GM23338 (cell line): ENCODE measurements at regions not wholly inside any gene's neighbourhood (a gene's known extent, or its start where the extent isn't known, plus 50 kb on each side); places are given as distances from the start of the nearest gene placed in this dataset.

Source experiments
- ATAC-seq: fragments of 200-7000 bp; cut with Tn5 transposase; 3 replicates; pipeline ENCODE4 v1.9.1; 2020
- DNase-seq: peaks from one replicate; pipeline ENCODE4 v3.0.0-alpha.2; 2015; ENCODE audit warnings: low spot score
- H2AFZ ChIP-seq: fragments of 200-600 bp; sonication (generic); 2 replicates; pipeline ENCODE4 v1.8.0; 2016; ENCODE audit warnings: antibody characterized with exemption, mild to moderate bottlenecking, moderate library complexity
- H3F3A ChIP-seq: fragments of 200-600 bp; sonication (generic); replicated peaks from 2 replicates; pipeline ENCODE4 v1.8.0; 2017; ENCODE audit warnings: antibody characterized with exemption, mixed run types, low read depth
- H3K27ac ChIP-seq: fragments of 200-600 bp; sonication (generic); 2 replicates; pipeline ENCODE4 v1.6.1; 2016; ENCODE audit warnings: low read depth
- H3K27me3 ChIP-seq: fragments of 200-600 bp; sonication (generic); 2 replicates; pipeline ENCODE4 v1.8.0; 2016; ENCODE audit warnings: mild to moderate bottlenecking, mixed run types, moderate library complexity; ENCODE audit not compliant: insufficient read depth
- H3K36me3 ChIP-seq: fragments of 200-600 bp; sonication (generic); 2 replicates; pipeline ENCODE4 v1.8.0; 2016; ENCODE audit warnings: mild to moderate bottlenecking; ENCODE audit not compliant: insufficient read depth
- H3K4me1 ChIP-seq: fragments of 200-600 bp; sonication (generic); 2 replicates; pipeline ENCODE4 v1.8.0; 2016; ENCODE audit warnings: mild to moderate bottlenecking, moderate library complexity; ENCODE audit not compliant: insufficient read depth
- H3K4me2 ChIP-seq: fragments of 200-600 bp; sonication (generic); 2 replicates; pipeline ENCODE4 v1.7.1; 2017; ENCODE audit warnings: mixed run types
- H3K4me3 ChIP-seq: fragments of 200-600 bp; sonication (generic); 2 replicates; pipeline ENCODE4 v1.6.1; 2016; ENCODE audit warnings: mixed run types
- H3K79me2 ChIP-seq: fragments of 200-600 bp; sonication (generic); replicated peaks from 2 replicates; pipeline ENCODE4 v1.8.0; 2017; ENCODE audit warnings: mild to moderate bottlenecking; ENCODE audit not compliant: insufficient read depth
- H3K9me2 ChIP-seq: fragments of 200-600 bp; sonication (generic); 2 replicates; pipeline ENCODE4 v1.8.0; 2017; ENCODE audit not compliant: insufficient read depth
- H4K20me1 ChIP-seq: fragments of 200-600 bp; sonication (generic); replicated peaks from 2 replicates; pipeline ENCODE4 v1.8.0; 2017; ENCODE audit warnings: mild to moderate bottlenecking; ENCODE audit not compliant: insufficient read depth
- H3K27ac Mint-ChIP-seq: 2 replicates; pipeline ENCODE4 v1.8.0; 2020; ENCODE audit warnings: inconsistent platforms, mild to moderate bottlenecking, moderate library complexity, mixed read lengths
- H3K27me3 Mint-ChIP-seq: 3 replicates; pipeline ENCODE4 v1.8.0; 2022; ENCODE audit warnings: low read depth, mild to moderate bottlenecking, moderate library complexity, mixed read lengths, inconsistent platforms; ENCODE audit not compliant: insufficient read depth, poor library complexity
- H3K36me3 Mint-ChIP-seq: 3 replicates; pipeline ENCODE4 v1.8.0; 2021; ENCODE audit warnings: low read depth, mild to moderate bottlenecking, inconsistent platforms, moderate library complexity, mixed read lengths
- H3K4me1 Mint-ChIP-seq: 3 replicates; pipeline ENCODE4 v1.8.0; 2020; ENCODE audit warnings: mild to moderate bottlenecking, inconsistent platforms, mixed read lengths
- H3K4me3 Mint-ChIP-seq: 3 replicates; pipeline ENCODE4 v1.8.0; 2021; ENCODE audit warnings: moderate library complexity, mild to moderate bottlenecking, inconsistent platforms, mixed read lengths
- H3K9me3 Mint-ChIP-seq: 3 replicates; pipeline ENCODE4 v1.8.0; 2020; ENCODE audit warnings: moderate library complexity, mild to moderate bottlenecking, inconsistent platforms, mixed read lengths
- CREB1 ChIP-seq: fragments of 250-450 bp; sonication (Bioruptor Pico); IDR thresholded peaks from 2 replicates; pipeline ENCODE4 v1.5.0; 2020; ENCODE audit warnings: low read depth, mild to moderate bottlenecking, moderate library complexity
- EZH2phosphoT487 ChIP-seq: fragments of 200-600 bp; sonication (generic); IDR thresholded peaks from one replicate; pipeline ENCODE4 v1.8.1; 2018; ENCODE audit warnings: antibody characterized with exemption; ENCODE audit not compliant: unreplicated experiment
- JUNB ChIP-seq: IDR thresholded peaks from one replicate; pipeline ENCODE4 v1.6.1; 2016; ENCODE audit warnings: antibody characterized with exemption; ENCODE audit not compliant: unreplicated experiment
- NANOG ChIP-seq: IDR thresholded peaks from 2 replicates; pipeline ENCODE4 v1.6.1; 2016; ENCODE audit warnings: antibody characterized with exemption, borderline replicate concordance
- POLR2AphosphoS5 ChIP-seq: IDR thresholded peaks from 2 replicates; pipeline ENCODE4 v1.6.1; 2016; ENCODE audit warnings: antibody characterized with exemption, low read depth
- REST ChIP-seq: IDR thresholded peaks from one replicate; pipeline ENCODE4 v1.6.1; 2018; ENCODE audit warnings: antibody characterized with exemption; ENCODE audit not compliant: unreplicated experiment
- STAT1 ChIP-seq: IDR thresholded peaks from one replicate; pipeline ENCODE4 v1.6.1; 2016; ENCODE audit warnings: antibody characterized with exemption; ENCODE audit not compliant: unreplicated experiment
- ZNF462 ChIP-seq: fragments of 250-450 bp; sonication (Bioruptor Pico); IDR thresholded peaks from 2 replicates; pipeline ENCODE4 v1.5.0; 2020; ENCODE audit warnings: mild to moderate bottlenecking, moderate library complexity
- TF ChIP-seq, protein P1 (sequence below), 2 experiments: fragments of 200-600 bp in 1 of 2; sonication (generic) in 1 of 2; conservative IDR thresholded peaks; 2 replicates each; pipeline versions ENCODE4 v1.5.1 to v1.6.1; 2016 to 2017; ENCODE audit warnings: antibody characterized with exemption in 2 of 2, low read depth in 2 of 2, mild to moderate bottlenecking in 2 of 2, moderate library complexity in 1 of 2

DNA sequence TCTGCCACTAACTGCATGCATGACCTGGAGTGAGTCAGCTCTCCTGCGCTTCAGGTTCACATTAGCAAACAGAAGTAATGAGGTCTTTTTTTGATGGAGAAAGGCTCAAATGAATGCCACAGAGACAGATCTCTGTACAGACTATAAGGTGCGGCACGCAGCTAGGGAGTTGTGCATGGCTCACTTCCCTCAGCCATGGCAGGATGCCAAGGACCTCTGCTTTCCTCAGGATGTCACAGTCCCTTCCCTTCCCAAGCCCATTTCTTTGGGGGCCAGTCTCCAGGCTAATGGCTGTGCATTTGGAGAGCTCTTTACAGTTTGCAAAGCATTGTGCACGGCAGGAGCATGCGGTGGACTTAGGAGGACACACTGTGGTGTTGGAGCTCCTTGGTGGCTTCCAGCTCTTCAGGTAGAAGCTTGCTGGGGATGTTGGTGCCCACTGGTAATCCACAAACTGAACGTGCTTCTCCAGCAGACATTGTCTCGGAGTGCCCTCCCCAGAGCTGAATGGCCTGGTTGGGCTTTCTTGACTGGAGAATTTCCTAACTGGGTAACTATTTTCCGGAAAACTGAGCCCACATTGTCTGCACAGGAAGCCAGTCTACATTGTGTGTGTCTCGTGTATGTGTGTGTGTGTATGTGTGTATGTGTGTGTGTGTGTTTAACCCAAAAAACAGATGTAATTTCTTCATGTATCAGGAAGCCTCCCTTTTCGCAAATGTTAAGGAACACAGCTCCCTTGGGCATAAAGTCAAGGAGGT, 172.5 kb upstream of the TLE3 start:
- Mint-ChIP-seq H3K27me3 (peaks cover 20% of the 10 kb centered on the region), H3K36me3 (no peaks in the 10 kb centered on the region), H3K4me1 (peaks cover 26% of the 10 kb centered on the region), H3K27ac (no peak overlapping the region), H3K4me3 (no peak overlapping the region), H3K9me3 (no peaks in the 10 kb centered on the region)
- TF ChIP-seq CREB1 (CRISPR knock-in tag) (no peak), STAT1 (no peak), JUNB (no peak), POLR2AphosphoS5 (no peak), NANOG (no peak), EZH2phosphoT487 (no peak)
- Histone ChIP-seq H3K27ac (no peak overlapping the region), H3K4me2 (no peak overlapping the region), H3K27me3 (no peaks in the 10 kb centered on the region), H3K4me1 (no peaks in the 10 kb centered on the region), H4K20me1 (no peaks in the 10 kb centered on the region), H3F3A (no peaks in the 10 kb centered on the region), H3K36me3 (no peaks in the 10 kb centered on the region), H3K9me2 (no peaks in the 10 kb centered on the region; the same call in 1 of the 2 replicates), H3K4me3 (no peak overlapping the region), H2AFZ (no peak overlapping the region), H3K79me2 (no peaks in the 10 kb centered on the region)
- DNase-seq, result no peak
- no peak for ATAC-seq

GRCh38 chr15:70269311-70269911, 171.7 kb upstream of the TLE3 start:
- Histone ChIP-seq H3K4me2 (no peak overlapping the region), H4K20me1 (no peaks in the 10 kb centered on the region), H3F3A (no peaks in the 10 kb centered on the region), H3K9me2 (no peaks in the 10 kb centered on the region; the same call in 1 of the 2 replicates), H2AFZ (no peak overlapping the region), H3K4me1 (no peaks in the 10 kb centered on the region), H3K36me3 (no peaks in the 10 kb centered on the region), H3K4me3 (no peak overlapping the region), H3K27ac (no peak overlapping the region), H3K79me2 (no peaks in the 10 kb centered on the region), H3K27me3 (no peaks in the 10 kb centered on the region)
- H3K36me3 Mint-ChIP-seq, result no peaks in the 10 kb centered on the region
- no peaks in the 10 kb centered on the region for H3K9me3 Mint-ChIP-seq
- no peak for DNase-seq
- peaks cover 28% of the 10 kb centered on the region for H3K4me1 Mint-ChIP-seq
- ATAC-seq, result no peak
- peaks cover 20% of the 10 kb centered on the region for H3K27me3 Mint-ChIP-seq
- no peak overlapping the region for H3K27ac Mint-ChIP-seq
- no peak overlapping the region for H3K4me3 Mint-ChIP-seq
- no peak for TF ChIP-seq CREB1 (CRISPR knock-in tag)
- TF ChIP-seq REST, result no peak
- no peak for TF ChIP-seq POLR2AphosphoS5
- no peak for TF ChIP-seq ZNF462 (CRISPR knock-in tag)
- TF ChIP-seq, protein P1, sequence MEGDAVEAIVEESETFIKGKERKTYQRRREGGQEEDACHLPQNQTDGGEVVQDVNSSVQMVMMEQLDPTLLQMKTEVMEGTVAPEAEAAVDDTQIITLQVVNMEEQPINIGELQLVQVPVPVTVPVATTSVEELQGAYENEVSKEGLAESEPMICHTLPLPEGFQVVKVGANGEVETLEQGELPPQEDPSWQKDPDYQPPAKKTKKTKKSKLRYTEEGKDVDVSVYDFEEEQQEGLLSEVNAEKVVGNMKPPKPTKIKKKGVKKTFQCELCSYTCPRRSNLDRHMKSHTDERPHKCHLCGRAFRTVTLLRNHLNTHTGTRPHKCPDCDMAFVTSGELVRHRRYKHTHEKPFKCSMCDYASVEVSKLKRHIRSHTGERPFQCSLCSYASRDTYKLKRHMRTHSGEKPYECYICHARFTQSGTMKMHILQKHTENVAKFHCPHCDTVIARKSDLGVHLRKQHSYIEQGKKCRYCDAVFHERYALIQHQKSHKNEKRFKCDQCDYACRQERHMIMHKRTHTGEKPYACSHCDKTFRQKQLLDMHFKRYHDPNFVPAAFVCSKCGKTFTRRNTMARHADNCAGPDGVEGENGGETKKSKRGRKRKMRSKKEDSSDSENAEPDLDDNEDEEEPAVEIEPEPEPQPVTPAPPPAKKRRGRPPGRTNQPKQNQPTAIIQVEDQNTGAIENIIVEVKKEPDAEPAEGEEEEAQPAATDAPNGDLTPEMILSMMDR (conservative IDR thresholded peaks at IDR 0.05; ENCODE audit: low read depth in 2 of 2), result no peak
- no peak for TF ChIP-seq NANOG
- TF ChIP-seq JUNB, result no peak
